ENCODE measurements at regions not wholly inside any gene's neighbourhood (a gene's known extent, or its start where the extent isn't known, plus 50 kb on each side); places are given as distances from the start of the nearest gene placed in this dataset.

- TF ChIP-seq POLR2AphosphoS5 (IDR thresholded peaks at IDR 0.05) (no peak), POLR2A (IDR thresholded peaks at IDR 0.05) (no peak)
- TF ChIP-seq, protein P1, sequence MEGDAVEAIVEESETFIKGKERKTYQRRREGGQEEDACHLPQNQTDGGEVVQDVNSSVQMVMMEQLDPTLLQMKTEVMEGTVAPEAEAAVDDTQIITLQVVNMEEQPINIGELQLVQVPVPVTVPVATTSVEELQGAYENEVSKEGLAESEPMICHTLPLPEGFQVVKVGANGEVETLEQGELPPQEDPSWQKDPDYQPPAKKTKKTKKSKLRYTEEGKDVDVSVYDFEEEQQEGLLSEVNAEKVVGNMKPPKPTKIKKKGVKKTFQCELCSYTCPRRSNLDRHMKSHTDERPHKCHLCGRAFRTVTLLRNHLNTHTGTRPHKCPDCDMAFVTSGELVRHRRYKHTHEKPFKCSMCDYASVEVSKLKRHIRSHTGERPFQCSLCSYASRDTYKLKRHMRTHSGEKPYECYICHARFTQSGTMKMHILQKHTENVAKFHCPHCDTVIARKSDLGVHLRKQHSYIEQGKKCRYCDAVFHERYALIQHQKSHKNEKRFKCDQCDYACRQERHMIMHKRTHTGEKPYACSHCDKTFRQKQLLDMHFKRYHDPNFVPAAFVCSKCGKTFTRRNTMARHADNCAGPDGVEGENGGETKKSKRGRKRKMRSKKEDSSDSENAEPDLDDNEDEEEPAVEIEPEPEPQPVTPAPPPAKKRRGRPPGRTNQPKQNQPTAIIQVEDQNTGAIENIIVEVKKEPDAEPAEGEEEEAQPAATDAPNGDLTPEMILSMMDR (IDR thresholded peaks at IDR 0.05), result no peak
These were observed 119.1 kb upstream of the EGLN3 start for GRCh38 chr14:34069854-34070582.
